ENCODE measurements at regions not wholly inside any gene's neighbourhood (a gene's known extent, or its start where the extent isn't known, plus 50 kb on each side); places are given as distances from the start of the nearest gene placed in this dataset.

DNA sequence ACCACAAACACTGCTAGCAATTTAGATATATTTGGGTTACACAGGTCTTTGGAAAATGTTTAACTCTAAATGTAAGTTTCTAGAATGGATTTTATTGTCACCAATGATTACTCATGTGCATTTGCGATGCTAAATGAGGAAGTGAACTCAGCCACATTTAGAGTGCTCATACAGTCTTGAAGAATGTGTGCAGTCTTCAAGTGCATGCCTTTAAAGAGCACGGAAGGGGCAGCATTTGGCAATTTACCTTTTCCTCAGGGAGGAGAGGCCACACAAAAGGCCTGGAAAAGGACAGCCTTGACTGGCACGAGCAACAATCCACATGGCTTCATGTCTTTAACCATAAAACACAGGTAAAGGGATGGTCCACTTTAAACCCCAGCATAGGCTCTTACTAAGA is 78.5 kb upstream of the STK17B start:
- H3K27ac ChIP-seq (ENCODE audit: low read length), result no peak overlapping the region
- DNase-seq (ENCODE audit: low read depth, low spot score), result no peak

DNA sequence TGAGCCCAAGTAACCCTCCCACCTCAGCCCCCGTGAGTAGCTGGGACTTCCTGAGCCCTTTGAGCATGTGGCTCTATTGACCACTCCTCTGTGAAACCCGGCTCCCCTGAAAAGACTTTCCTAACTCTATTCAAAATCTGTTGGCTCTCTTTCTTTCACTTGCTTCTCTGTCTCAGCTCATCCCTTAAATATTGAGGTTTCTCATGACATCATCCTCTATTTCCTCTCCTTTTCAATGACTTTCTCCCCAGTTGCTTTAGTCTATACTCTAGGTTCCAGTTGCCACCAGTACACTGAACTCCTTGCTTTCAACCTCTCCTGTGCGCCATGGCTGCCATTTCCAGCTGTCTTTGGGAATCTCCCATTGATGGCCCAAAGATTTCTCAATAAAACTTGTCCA is 79.8 kb upstream of the STK17B start:
- no peak for DNase-seq (ENCODE audit: low read depth, low spot score)
- no CpG with 5 or more reads among the region's 3 CpGs for WGBS (ENCODE audit: insufficient coverage, insufficient read length)
- Histone ChIP-seq H3K4me3 (ENCODE audit: low read length) (no peak overlapping the region), H3K36me3 (ENCODE audit: control insufficient read depth, insufficient read depth, low read length) (no peaks in the 10 kb centered on the region), H3K4me1 (ENCODE audit: control insufficient read depth, insufficient read depth, low read length) (no peaks in the 10 kb centered on the region), H3K27ac (ENCODE audit: low read length) (no peak overlapping the region), H3K9me3 (ENCODE audit: control insufficient read depth, insufficient read depth, low read length) (no peaks in the 10 kb centered on the region), H3K27me3 (ENCODE audit: control insufficient read depth, insufficient read depth, low read length) (no peaks in the 10 kb centered on the region)

More for the DNA sequence above, 78.5 kb upstream of the STK17B start:
- Histone ChIP-seq H3K27me3 (ENCODE audit: control insufficient read depth, insufficient read depth, low read length) (no peaks in the 10 kb centered on the region), H3K4me3 (ENCODE audit: low read length) (no peak overlapping the region), H3K4me1 (ENCODE audit: control insufficient read depth, insufficient read depth, low read length) (no peaks in the 10 kb centered on the region), H3K36me3 (ENCODE audit: control insufficient read depth, insufficient read depth, low read length) (no peaks in the 10 kb centered on the region), H3K9me3 (ENCODE audit: control insufficient read depth, insufficient read depth, low read length) (no peaks in the 10 kb centered on the region)
- WGBS (ENCODE audit: insufficient coverage, insufficient read length), result no CpG with 5 or more reads among the region's 3 CpGs

DNA sequence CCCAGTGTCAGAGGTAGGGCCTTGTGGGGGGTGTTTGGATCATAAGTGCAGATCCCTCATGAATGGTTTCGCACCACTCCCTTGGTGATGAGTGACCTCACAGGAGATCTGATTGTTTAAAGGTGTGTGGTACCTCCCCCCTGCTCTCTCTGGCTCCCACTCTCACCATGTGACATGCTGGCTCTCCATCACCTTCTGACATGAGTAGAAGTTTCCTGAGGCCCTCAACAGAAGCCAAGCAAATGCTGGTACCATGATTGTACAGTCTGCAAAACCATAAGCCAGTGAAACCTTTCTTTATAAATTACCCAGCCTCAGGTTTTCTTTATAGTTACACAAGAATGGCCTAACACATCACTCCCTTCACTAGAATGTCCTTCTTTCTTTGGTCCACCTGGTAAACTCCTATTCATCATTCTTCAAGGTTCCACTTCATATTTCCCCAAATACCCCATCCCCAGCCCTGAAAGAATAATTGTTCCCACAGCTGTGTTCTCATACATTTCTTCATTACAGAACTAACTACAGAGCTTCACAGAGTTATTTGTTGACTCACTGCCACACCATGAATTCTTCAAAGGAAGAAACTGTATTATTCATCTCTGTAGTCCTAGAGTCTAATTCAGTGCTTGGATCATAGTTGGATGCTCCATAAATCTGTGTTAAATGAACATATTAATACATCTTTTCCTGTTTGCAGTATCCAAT is 81.2 kb upstream of the STK17B start:
- no peak for DNase-seq (ENCODE audit: low read depth, low spot score)
- no peak overlapping the region for H3K27ac ChIP-seq (ENCODE audit: low read length)
- H3K36me3 ChIP-seq (ENCODE audit: control insufficient read depth, insufficient read depth, low read length), result no peaks in the 10 kb centered on the region
- no peaks in the 10 kb centered on the region for H3K27me3 ChIP-seq (ENCODE audit: control insufficient read depth, insufficient read depth, low read length)
- no CpG with 5 or more reads among the region's 1 CpG for WGBS (ENCODE audit: insufficient coverage, insufficient read length)
- no peaks in the 10 kb centered on the region for H3K9me3 ChIP-seq (ENCODE audit: control insufficient read depth, insufficient read depth, low read length)
- no peak overlapping the region for H3K4me3 ChIP-seq (ENCODE audit: low read length)
- H3K4me1 ChIP-seq (ENCODE audit: control insufficient read depth, insufficient read depth, low read length), result no peaks in the 10 kb centered on the region

DNA sequence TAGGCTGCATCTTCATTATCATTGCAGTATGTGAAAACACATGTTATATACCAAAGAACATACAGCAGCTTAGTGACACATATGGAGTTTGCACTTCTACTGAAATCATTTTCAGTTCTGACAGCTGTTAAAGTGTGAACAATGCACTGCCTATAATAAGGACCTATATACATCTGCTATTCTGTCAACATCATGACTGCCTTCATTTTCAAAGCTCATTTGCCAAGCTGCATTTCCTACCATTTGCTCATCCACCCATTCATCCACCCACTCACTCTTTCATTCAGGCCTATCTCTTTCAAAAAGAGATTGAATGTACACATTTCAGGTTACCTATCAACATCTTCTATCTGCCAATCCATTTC is 81.7 kb upstream of the STK17B start:
- no peak overlapping the region for H3K27ac ChIP-seq (ENCODE audit: low read length)
- DNase-seq (ENCODE audit: low read depth, low spot score), result no peak

DNA sequence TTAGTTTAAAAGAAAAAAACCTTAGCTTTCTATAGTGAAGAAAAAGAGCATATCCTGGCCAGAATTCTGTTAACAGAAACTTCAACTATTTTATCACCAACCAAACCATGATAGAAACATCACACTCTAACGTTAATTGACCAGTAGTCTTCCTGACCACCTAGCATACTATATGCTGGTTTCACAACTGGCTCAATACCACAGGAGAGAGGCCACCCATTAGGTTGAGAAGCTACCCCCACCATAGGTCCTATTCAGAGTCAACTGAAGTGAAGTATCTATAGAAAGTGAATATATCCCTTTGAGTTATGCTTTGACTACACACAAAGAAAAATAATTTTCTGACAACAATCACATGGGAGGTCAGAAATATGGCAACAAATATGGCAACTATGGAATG is 85.2 kb upstream of the STK17B start:
- WGBS (ENCODE audit: insufficient coverage, insufficient read length), result no CpG with 5 or more reads among the region's 1 CpG
- H3K36me3 ChIP-seq (ENCODE audit: control insufficient read depth, insufficient read depth, low read length), result no peaks in the 10 kb centered on the region
- H3K27me3 ChIP-seq (ENCODE audit: control insufficient read depth, insufficient read depth, low read length), result no peaks in the 10 kb centered on the region
- H3K4me1 ChIP-seq (ENCODE audit: control insufficient read depth, insufficient read depth, low read length), result no peaks in the 10 kb centered on the region
- H3K4me3 ChIP-seq (ENCODE audit: low read length), result no peak overlapping the region
- DNase-seq (ENCODE audit: low read depth, low spot score), result no peak
- H3K9me3 ChIP-seq (ENCODE audit: control insufficient read depth, insufficient read depth, low read length), result no peaks in the 10 kb centered on the region
- H3K27ac ChIP-seq (ENCODE audit: low read length), result no peak overlapping the region

More for the DNA sequence above, 81.7 kb upstream of the STK17B start:
- no peaks in the 10 kb centered on the region for H3K27me3 ChIP-seq (ENCODE audit: control insufficient read depth, insufficient read depth, low read length)
- no peaks in the 10 kb centered on the region for H3K9me3 ChIP-seq (ENCODE audit: control insufficient read depth, insufficient read depth, low read length)
- H3K4me3 ChIP-seq (ENCODE audit: low read length), result no peak overlapping the region
- no peaks in the 10 kb centered on the region for H3K36me3 ChIP-seq (ENCODE audit: control insufficient read depth, insufficient read depth, low read length)
- no peaks in the 10 kb centered on the region for H3K4me1 ChIP-seq (ENCODE audit: control insufficient read depth, insufficient read depth, low read length)

DNA sequence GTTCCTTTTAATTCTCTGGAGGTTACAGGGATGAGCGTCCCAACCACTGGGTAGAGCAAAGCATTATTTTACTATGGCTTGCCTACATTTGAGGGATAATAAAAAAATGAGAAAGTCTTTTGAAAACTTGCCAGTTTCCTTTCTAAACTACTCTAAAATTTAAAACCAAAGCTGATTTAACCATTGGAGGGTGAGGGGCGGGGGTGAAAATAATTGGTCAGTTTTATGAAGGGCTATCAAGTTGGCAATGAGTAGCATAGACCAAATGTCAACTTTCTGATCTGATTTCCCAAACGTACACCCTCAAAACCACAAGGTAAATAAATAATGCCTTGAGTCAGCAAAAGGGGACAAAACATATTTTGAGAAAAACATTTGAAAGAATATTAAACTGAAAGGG is 85.7 kb upstream of the STK17B start:
- WGBS (ENCODE audit: insufficient coverage, insufficient read length), result no CpG with 5 or more reads among the region's 3 CpGs
- Histone ChIP-seq H3K36me3 (ENCODE audit: control insufficient read depth, insufficient read depth, low read length) (no peaks in the 10 kb centered on the region), H3K27ac (ENCODE audit: low read length) (no peak overlapping the region)

DNA sequence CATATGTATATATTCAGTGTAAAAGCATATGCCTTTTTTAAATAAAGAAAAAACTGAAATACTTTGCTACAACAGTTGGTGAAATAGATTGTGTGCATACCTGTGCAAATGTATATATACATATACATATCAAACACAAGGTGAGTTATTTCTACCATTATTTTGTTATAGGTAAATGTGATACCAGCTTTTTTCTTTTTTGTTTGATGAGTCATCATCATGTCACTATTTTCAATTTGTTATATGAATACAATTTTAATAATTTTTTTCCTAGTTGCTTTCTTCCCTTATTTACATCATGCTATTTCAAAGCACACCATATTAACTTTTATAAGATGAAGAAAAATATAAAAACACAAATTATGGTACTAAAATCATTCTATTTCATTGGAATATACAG is 87.0 kb upstream of the STK17B start:
- H3K36me3 ChIP-seq (ENCODE audit: control insufficient read depth, insufficient read depth, low read length), result no peaks in the 10 kb centered on the region
- no peaks in the 10 kb centered on the region for H3K9me3 ChIP-seq (ENCODE audit: control insufficient read depth, insufficient read depth, low read length)
- no peaks in the 10 kb centered on the region for H3K4me1 ChIP-seq (ENCODE audit: control insufficient read depth, insufficient read depth, low read length)
- no peak overlapping the region for H3K4me3 ChIP-seq (ENCODE audit: low read length)
- no peaks in the 10 kb centered on the region for H3K27me3 ChIP-seq (ENCODE audit: control insufficient read depth, insufficient read depth, low read length)
- H3K27ac ChIP-seq (ENCODE audit: low read length), result no peak overlapping the region
- DNase-seq (ENCODE audit: low read depth, low spot score), result no peak

More for the DNA sequence above, 85.7 kb upstream of the STK17B start:
- no peaks in the 10 kb centered on the region for H3K4me1 ChIP-seq (ENCODE audit: control insufficient read depth, insufficient read depth, low read length)
- no peak for DNase-seq (ENCODE audit: low read depth, low spot score)
- no peaks in the 10 kb centered on the region for H3K27me3 ChIP-seq (ENCODE audit: control insufficient read depth, insufficient read depth, low read length)
- no peak overlapping the region for H3K4me3 ChIP-seq (ENCODE audit: low read length)
- no peaks in the 10 kb centered on the region for H3K9me3 ChIP-seq (ENCODE audit: control insufficient read depth, insufficient read depth, low read length)

DNA sequence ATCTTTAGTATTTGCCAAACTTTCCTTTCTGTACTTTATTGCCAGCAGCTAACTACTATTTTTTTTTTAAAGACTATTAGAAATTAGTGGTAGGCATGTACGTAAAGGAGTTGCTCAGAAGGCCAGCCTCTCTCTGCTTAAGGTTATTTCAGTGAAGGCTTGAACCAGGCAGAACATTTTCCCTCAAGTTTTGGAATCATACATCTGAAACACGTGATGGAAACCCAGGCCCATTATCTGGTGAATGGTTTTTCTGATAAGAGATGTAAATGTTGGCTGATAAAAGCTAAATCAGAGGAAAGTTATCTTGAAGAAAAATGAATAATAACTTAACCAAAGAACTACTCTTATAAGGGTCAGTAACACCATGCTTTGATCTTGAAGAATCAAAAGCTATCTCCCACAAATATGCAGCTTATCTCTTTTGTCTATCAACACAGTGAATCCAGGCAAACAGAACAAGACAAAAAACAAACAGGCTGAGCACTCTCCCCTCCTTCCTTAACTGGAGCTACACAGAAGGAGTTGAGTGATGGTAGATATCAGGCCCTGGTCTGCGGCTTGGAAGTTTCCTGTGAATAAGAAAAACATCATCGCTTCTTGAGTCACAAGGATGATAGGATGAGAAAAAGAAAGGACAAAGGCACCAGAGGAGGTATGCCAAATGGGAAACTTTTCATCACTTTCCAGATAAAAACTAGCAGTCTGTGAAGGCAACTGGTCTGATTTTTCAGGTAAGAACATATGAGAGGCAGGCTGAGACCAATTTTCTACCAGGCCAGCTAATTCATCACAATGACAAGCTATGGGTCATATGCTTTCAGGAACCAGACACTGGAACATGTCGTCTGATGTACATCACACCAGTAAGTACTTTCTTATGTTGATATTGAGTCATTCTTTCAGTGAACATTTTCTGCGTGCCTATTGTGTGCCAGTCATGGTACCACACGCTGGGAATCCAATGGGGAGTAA is 88.4 kb upstream of the STK17B start:
- no peaks in the 10 kb centered on the region for H3K36me3 ChIP-seq (ENCODE audit: control insufficient read depth, insufficient read depth, low read length)
- H3K4me3 ChIP-seq (ENCODE audit: low read length), result no peak overlapping the region
- no peak for DNase-seq (ENCODE audit: low read depth, low spot score)
- H3K9me3 ChIP-seq (ENCODE audit: control insufficient read depth, insufficient read depth, low read length), result no peaks in the 10 kb centered on the region
- no peaks in the 10 kb centered on the region for H3K27me3 ChIP-seq (ENCODE audit: control insufficient read depth, insufficient read depth, low read length)
- H3K27ac ChIP-seq (ENCODE audit: low read length), result no peak overlapping the region
- no peaks in the 10 kb centered on the region for H3K4me1 ChIP-seq (ENCODE audit: control insufficient read depth, insufficient read depth, low read length)
- no CpG with 5 or more reads among the region's 7 CpGs for WGBS (ENCODE audit: insufficient coverage, insufficient read length)

DNA sequence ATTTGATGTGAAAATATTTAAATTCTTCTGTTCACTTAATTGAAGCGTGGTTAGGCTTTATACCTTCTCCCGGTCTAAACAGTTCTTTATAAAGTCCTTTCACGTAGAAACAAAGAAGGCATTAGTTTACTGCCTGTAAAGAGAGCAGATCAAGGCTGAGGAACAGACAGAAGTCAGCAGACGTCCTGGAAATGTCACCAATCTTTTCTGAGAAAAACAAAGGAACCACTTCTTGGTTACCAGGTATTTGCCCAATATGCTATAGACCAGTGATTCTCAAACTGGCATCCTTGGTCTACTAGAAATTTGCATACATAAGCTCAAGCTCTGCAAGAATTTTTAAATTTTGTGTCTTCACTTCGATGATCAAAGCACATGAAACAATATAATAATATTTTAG is 89.2 kb upstream of the STK17B start:
- no CpG with 5 or more reads among the region's 5 CpGs for WGBS (ENCODE audit: insufficient coverage, insufficient read length)
- H3K9me3 ChIP-seq (ENCODE audit: control insufficient read depth, insufficient read depth, low read length), result no peaks in the 10 kb centered on the region
- H3K4me1 ChIP-seq (ENCODE audit: control insufficient read depth, insufficient read depth, low read length), result no peaks in the 10 kb centered on the region
- no peak for DNase-seq (ENCODE audit: low read depth, low spot score)
- H3K27me3 ChIP-seq (ENCODE audit: control insufficient read depth, insufficient read depth, low read length), result no peaks in the 10 kb centered on the region
- no peak overlapping the region for H3K27ac ChIP-seq (ENCODE audit: low read length)
- no peak overlapping the region for H3K4me3 ChIP-seq (ENCODE audit: low read length)
- no peaks in the 10 kb centered on the region for H3K36me3 ChIP-seq (ENCODE audit: control insufficient read depth, insufficient read depth, low read length)

DNA sequence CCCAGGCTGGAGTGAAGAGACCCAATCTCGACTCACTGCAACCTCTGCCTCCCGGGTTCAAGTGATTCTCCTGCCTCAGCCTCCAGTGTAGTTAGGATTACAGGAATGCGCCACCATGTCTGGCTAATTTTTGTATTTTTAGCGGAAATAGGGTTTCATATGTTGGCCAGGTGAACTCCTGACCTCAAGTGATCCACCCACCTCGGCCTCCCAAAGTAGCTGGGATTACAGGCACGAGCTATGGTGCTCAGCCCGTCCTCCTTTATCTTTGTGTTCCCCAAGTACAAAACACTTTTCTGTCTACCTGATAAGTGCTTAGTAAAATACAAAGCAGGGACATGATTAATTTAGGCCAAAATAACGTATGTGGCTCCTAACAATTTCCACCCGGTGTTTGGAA is 91.2 kb upstream of the STK17B start:
- H3K9me3 ChIP-seq (ENCODE audit: control insufficient read depth, insufficient read depth, low read length), result no peaks in the 10 kb centered on the region
- WGBS (ENCODE audit: insufficient coverage, insufficient read length), result no CpG with 5 or more reads among the region's 9 CpGs
- no peaks in the 10 kb centered on the region for H3K36me3 ChIP-seq (ENCODE audit: control insufficient read depth, insufficient read depth, low read length)
- H3K27me3 ChIP-seq (ENCODE audit: control insufficient read depth, insufficient read depth, low read length), result no peaks in the 10 kb centered on the region
- H3K27ac ChIP-seq (ENCODE audit: low read length), result no peak overlapping the region
- no peak overlapping the region for H3K4me3 ChIP-seq (ENCODE audit: low read length)
- DNase-seq (ENCODE audit: low read depth, low spot score), result no peak
- H3K4me1 ChIP-seq (ENCODE audit: control insufficient read depth, insufficient read depth, low read length), result no peaks in the 10 kb centered on the region

All from iPS DF 6.9 (cell line).